HEK293 (cell line): ENCODE measurements at regions not wholly inside any gene's neighbourhood (a gene's known extent, or its start where the extent isn't known, plus 50 kb on each side); places are given as distances from the start of the nearest gene placed in this dataset.

Experiments
- CTCF ChIA-PET: fragments of 350-600 bp; formaldehyde crosslinking; extraction: SDS; loops from one replicate; lab custom pipeline; 2021; ENCODE audit warnings: antibody characterized with exemption; lab: Yijun Ruan, JAX
- POLR2A ChIA-PET: fragments of 300-600 bp; formaldehyde crosslinking; extraction: SDS; loops from one replicate; lab custom pipeline; 2020; ENCODE audit warnings: antibody characterized with exemption, inconsistent platforms; lab: Yijun Ruan, JAX
- H3K27ac ChIP-seq: fragments of 200-500 bp; sonication (Bioruptor generic); 2 replicates; pipeline ENCODE4 v1.5.1; 2014; ENCODE audit warnings: low read depth, low read length, control low read depth, inconsistent platforms; ENCODE audit errors: extremely low read depth
- H3K36me3 ChIP-seq, 2 experiments: fragments of 200-500 bp in 1 of 2; sonication (Bioruptor generic) in 1 of 2; 1 replicate in 1 of 2; 2 replicates in 1 of 2; pipeline ENCODE4 v1.5.1; 2014 to 2017; ENCODE audit warnings: inconsistent platforms in 2 of 2, low read length in 2 of 2; ENCODE audit not compliant: control insufficient read depth in 2 of 2, insufficient read depth in 1 of 2
- H3K4me1 ChIP-seq: fragments of 200-500 bp; sonication (Bioruptor generic); 2 replicates; pipeline ENCODE4 v1.5.1; 2014; ENCODE audit warnings: mild to moderate bottlenecking, low read length, inconsistent platforms; ENCODE audit not compliant: control insufficient read depth, insufficient read depth
- H3K4me3 ChIP-seq: 2 replicates; pipeline ENCODE4 v1.5.1; 2011; ENCODE audit warnings: low read depth, mild to moderate bottlenecking, control low read depth, low read length, moderate library complexity
- H3K9me3 ChIP-seq: fragments of 200-500 bp; sonication (Bioruptor generic); 2 replicates; pipeline ENCODE4 v1.5.1; 2014; ENCODE audit warnings: low read depth, low read length, inconsistent platforms; ENCODE audit not compliant: control insufficient read depth, insufficient read depth
- OVOL3 ChIP-seq: fragments of 450-650 bp; formaldehyde crosslinking; IDR thresholded peaks from 2 replicates; pipeline ENCODE4 v1.5.1; 2016; ENCODE audit warnings: missing biosample characterization, missing genetic modification characterization
- ZBTB1 ChIP-seq: fragments of 450-650 bp; formaldehyde crosslinking; IDR thresholded peaks from 2 replicates; pipeline ENCODE4 v1.5.1; 2016; ENCODE audit warnings: missing biosample characterization, missing genetic modification characterization
- ZFP69B ChIP-seq: fragments of 450-650 bp; formaldehyde crosslinking; IDR thresholded peaks from 2 replicates; pipeline ENCODE4 v1.5.1; 2016; ENCODE audit warnings: missing biosample characterization, missing genetic modification characterization
- ZNF202 ChIP-seq: fragments of 450-650 bp; formaldehyde crosslinking; IDR thresholded peaks from 2 replicates; pipeline ENCODE4 v1.5.1; 2016; ENCODE audit warnings: missing biosample characterization, missing genetic modification characterization, borderline replicate concordance
- ZNF37A ChIP-seq: fragments of 450-650 bp; IDR thresholded peaks from 2 replicates; pipeline ENCODE4 v1.5.1; 2018; ENCODE audit warnings: missing biosample characterization, missing genetic modification characterization
- ZNF558 ChIP-seq: fragments of 450-650 bp; formaldehyde crosslinking; IDR thresholded peaks from 2 replicates; pipeline ENCODE4 v1.5.1; 2016; ENCODE audit warnings: missing biosample characterization, missing genetic modification characterization
- ZNF664 ChIP-seq: fragments of 450-650 bp; formaldehyde crosslinking; IDR thresholded peaks from 2 replicates; pipeline ENCODE4 v1.5.1; 2016; ENCODE audit warnings: missing biosample characterization, missing genetic modification characterization
- ZNF692 ChIP-seq: fragments of 450-650 bp; formaldehyde crosslinking; IDR thresholded peaks from 2 replicates; pipeline ENCODE4 v1.5.1; 2016; ENCODE audit warnings: missing biosample characterization, missing genetic modification characterization
- ZNF747 ChIP-seq: fragments of 450-650 bp; formaldehyde crosslinking; IDR thresholded peaks from 2 replicates; pipeline ENCODE4 v1.5.1; 2016; ENCODE audit warnings: missing biosample characterization, missing genetic modification characterization
- ZSCAN4 ChIP-seq: fragments of 450-650 bp; formaldehyde crosslinking; IDR thresholded peaks from 2 replicates; pipeline ENCODE4 v1.5.1; 2017; ENCODE audit warnings: missing biosample characterization, missing genetic modification characterization
- TF ChIP-seq, protein P1 (sequence below): fragments of 450-650 bp; formaldehyde crosslinking; IDR thresholded peaks from 2 replicates; pipeline ENCODE4 v1.5.1; 2016; ENCODE audit warnings: missing biosample characterization, missing genetic modification characterization, borderline replicate concordance
- TF ChIP-seq, protein P2 (sequence below): fragments of 450-650 bp; formaldehyde crosslinking; IDR thresholded peaks from 2 replicates; pipeline ENCODE4 v1.5.1; 2016; ENCODE audit warnings: missing biosample characterization, missing genetic modification characterization

GRCh38 chr14:101184104-101184455, 280.6 kb upstream of the RTL1 start:
- ChIA-PET POLR2A (no interaction called here), CTCF (no interaction called here)
- no peak overlapping the region for H3K27ac ChIP-seq
- no peak overlapping the region for H3K4me3 ChIP-seq
- no peak for TF ChIP-seq ZNF202 (tag by site-specific recombination)
- TF ChIP-seq ZFP69B (tag by site-specific recombination): no peak
- TF ChIP-seq OVOL3 (tag by site-specific recombination): no peak
- no peak for TF ChIP-seq ZNF747 (tag by site-specific recombination)
- TF ChIP-seq ZNF558: no peak
- TF ChIP-seq ZNF692 (tag by site-specific recombination): no peak
- TF ChIP-seq, protein P1, sequence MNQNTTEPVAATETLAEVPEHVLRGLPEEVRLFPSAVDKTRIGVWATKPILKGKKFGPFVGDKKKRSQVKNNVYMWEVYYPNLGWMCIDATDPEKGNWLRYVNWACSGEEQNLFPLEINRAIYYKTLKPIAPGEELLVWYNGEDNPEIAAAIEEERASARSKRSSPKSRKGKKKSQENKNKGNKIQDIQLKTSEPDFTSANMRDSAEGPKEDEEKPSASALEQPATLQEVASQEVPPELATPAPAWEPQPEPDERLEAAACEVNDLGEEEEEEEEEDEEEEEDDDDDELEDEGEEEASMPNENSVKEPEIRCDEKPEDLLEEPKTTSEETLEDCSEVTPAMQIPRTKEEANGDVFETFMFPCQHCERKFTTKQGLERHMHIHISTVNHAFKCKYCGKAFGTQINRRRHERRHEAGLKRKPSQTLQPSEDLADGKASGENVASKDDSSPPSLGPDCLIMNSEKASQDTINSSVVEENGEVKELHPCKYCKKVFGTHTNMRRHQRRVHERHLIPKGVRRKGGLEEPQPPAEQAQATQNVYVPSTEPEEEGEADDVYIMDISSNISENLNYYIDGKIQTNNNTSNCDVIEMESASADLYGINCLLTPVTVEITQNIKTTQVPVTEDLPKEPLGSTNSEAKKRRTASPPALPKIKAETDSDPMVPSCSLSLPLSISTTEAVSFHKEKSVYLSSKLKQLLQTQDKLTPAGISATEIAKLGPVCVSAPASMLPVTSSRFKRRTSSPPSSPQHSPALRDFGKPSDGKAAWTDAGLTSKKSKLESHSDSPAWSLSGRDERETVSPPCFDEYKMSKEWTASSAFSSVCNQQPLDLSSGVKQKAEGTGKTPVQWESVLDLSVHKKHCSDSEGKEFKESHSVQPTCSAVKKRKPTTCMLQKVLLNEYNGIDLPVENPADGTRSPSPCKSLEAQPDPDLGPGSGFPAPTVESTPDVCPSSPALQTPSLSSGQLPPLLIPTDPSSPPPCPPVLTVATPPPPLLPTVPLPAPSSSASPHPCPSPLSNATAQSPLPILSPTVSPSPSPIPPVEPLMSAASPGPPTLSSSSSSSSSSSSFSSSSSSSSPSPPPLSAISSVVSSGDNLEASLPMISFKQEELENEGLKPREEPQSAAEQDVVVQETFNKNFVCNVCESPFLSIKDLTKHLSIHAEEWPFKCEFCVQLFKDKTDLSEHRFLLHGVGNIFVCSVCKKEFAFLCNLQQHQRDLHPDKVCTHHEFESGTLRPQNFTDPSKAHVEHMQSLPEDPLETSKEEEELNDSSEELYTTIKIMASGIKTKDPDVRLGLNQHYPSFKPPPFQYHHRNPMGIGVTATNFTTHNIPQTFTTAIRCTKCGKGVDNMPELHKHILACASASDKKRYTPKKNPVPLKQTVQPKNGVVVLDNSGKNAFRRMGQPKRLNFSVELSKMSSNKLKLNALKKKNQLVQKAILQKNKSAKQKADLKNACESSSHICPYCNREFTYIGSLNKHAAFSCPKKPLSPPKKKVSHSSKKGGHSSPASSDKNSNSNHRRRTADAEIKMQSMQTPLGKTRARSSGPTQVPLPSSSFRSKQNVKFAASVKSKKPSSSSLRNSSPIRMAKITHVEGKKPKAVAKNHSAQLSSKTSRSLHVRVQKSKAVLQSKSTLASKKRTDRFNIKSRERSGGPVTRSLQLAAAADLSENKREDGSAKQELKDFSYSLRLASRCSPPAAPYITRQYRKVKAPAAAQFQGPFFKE: no peak
- TF ChIP-seq, protein P2, sequence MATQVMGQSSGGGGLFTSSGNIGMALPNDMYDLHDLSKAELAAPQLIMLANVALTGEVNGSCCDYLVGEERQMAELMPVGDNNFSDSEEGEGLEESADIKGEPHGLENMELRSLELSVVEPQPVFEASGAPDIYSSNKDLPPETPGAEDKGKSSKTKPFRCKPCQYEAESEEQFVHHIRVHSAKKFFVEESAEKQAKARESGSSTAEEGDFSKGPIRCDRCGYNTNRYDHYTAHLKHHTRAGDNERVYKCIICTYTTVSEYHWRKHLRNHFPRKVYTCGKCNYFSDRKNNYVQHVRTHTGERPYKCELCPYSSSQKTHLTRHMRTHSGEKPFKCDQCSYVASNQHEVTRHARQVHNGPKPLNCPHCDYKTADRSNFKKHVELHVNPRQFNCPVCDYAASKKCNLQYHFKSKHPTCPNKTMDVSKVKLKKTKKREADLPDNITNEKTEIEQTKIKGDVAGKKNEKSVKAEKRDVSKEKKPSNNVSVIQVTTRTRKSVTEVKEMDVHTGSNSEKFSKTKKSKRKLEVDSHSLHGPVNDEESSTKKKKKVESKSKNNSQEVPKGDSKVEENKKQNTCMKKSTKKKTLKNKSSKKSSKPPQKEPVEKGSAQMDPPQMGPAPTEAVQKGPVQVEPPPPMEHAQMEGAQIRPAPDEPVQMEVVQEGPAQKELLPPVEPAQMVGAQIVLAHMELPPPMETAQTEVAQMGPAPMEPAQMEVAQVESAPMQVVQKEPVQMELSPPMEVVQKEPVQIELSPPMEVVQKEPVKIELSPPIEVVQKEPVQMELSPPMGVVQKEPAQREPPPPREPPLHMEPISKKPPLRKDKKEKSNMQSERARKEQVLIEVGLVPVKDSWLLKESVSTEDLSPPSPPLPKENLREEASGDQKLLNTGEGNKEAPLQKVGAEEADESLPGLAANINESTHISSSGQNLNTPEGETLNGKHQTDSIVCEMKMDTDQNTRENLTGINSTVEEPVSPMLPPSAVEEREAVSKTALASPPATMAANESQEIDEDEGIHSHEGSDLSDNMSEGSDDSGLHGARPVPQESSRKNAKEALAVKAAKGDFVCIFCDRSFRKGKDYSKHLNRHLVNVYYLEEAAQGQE (tag by site-specific recombination): no peak
- no peak for TF ChIP-seq ZBTB1 (tag by site-specific recombination)
- TF ChIP-seq ZNF664 (tag by site-specific recombination): no peak
- H3K9me3 ChIP-seq: no peaks in the 10 kb centered on the region
- H3K36me3 ChIP-seq: no peaks in the 10 kb centered on the region
- H3K4me1 ChIP-seq: no peaks in the 10 kb centered on the region

- Histone ChIP-seq H3K36me3 (no peaks in the 10 kb centered on the region), H3K4me1 (no peaks in the 10 kb centered on the region), H3K9me3 (no peaks in the 10 kb centered on the region), H3K27ac (no peak overlapping the region), H3K4me3 (no peak overlapping the region)
- TF ChIP-seq ZNF37A (tag by site-specific recombination): no peak
- peak; percentile 99 for TF ChIP-seq ZSCAN4 (tag by site-specific recombination)
- ChIA-PET CTCF (no interaction called here), POLR2A (interaction anchor here (0.6 kb wide), 1 partner anchor 89 kb away, joined by 4 read pairs; no protein-coding TSS in a partner anchor)
These were observed 281.1 kb upstream of the RTL1 start for GRCh38 chr14:101184572-101184971.
